Left forelimb (tissue), 1 donor: ENCODE measurements at regions not wholly inside any gene's neighbourhood (a gene's known extent, or its start where the extent isn't known, plus 50 kb on each side); places are given as distances from the start of the nearest gene placed in this dataset.

Experiments
- DNase-seq: peaks from one replicate; pipeline ENCODE4 v3.0.0-alpha.2; 2018; ENCODE audit warnings: low spot score

DNA sequence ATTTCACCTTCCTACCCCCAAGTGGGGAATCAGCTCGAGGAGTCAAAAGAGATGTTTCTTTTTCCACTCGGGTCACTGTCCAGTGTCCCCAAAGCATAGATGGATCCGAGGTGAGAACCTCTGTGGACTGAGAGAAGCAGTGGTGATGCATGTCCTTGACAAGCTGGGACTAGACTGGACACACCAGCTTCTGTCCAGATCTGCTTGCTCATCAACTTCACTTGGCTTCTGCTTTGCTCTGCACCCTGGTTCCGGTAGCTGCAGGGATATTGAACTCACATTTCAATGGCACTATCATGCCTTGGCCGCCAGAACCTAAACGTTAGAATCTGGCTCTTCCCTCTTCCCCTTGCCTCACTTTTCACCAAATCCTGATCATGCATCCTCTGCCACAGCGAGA lies 50.3 kb upstream of the CXCL12 start:
- no peak for DNase-seq

DNA sequence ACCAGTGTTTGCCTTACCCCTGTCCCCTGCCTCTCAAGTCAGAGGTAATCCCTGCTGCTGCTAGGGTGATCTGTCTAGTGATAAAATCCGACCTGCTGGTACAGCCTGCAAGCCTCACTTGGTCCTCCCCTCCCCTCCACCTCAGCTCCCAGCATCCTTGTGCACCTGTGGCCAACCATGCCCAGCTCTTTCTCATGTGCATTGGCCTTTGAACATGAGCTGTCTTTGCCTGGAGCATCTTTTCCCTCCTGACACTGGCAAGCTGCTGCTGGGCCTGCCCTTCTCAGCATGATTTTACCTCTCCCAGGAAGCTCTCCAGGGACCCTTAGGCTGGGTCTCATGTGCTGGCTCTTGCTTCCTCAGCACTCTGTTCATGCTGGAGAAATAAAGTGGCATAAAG lies 51.3 kb upstream of the CXCL12 start:
- no peak for DNase-seq

DNA sequence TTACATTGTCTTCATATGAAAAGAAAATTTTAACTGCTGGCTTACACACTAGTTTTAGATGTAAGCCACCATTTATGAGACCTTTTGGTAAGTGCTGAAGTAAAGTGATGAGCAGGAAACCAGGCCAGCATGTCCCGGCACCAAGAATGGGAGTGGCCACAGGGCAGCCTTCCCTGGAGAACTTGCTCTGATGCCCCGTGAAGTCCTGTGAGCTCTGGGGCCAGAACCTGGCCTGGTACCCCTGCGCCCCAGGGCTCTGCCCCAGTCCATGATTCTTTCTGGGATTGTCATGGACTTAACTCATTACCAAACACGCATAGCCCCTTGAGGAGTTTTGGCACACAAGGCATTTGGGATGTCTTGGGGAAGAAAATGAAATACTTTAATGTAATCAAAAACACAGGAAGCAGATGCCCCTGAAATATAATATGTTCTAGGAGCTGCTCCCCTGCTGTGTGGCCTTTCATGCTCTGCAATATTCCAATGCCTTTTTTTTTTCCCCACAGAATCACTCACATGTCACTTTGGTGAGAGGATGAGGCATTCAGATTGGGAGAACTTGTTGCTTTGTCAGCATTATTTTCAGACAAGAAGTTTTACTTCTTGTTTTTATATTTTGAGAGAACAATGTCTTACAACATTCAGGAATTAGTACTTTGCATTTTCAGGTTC lies 53.1 kb upstream of the CXCL12 start:
- peak; percentile 51 for DNase-seq

DNA sequence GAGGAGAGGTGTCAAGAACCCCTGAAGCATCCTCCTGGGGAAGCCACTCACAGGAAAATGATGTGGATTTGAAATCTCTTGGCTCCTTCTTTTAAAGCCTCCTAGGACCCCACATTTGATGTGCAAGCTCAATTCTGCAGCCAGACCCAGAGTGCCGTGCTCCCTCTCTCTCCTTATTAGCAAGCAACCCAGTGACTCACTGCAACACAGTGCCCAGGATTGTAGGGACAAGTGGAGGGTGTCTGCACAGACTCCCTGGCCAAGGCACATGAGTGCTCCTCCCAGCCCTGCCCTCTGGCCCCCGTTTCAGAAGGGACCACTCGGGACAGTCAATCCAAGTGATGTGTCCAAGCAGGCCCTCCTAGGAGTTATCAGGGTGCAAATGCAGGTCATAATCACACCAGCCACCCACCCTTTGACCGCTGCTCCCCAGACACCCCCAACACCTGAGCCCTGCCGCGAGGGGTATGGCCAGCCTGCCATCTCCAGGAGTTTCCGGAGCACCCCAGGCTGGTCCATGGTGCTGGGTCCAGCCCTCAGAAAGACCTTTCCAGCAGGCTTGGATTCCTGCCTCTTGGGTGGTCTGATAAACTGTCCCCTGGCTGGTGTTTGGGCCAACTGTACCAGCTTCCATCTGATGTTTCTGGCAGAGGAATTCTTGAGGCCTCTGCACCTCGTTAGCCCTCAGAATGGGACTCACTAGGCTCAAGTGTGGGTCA lies 54.5 kb upstream of the CXCL12 start:
- DNase-seq: peak; percentile 42

DNA sequence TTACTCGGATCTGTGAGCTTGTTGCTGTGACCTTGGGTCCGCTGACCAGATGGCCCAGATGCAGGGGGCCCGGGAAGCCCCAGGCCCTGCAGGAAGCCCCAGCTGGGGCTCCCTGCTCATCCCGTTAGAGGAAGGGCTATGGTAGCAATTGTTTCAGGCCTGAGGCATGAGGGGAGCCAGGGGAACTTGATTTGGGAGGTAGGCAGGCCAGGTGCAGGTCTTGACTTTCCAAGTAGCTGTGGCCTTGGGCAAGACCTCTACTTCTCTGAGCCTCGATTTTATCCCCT lies 55.0 kb upstream of the CXCL12 start:
- DNase-seq: no peak

DNA sequence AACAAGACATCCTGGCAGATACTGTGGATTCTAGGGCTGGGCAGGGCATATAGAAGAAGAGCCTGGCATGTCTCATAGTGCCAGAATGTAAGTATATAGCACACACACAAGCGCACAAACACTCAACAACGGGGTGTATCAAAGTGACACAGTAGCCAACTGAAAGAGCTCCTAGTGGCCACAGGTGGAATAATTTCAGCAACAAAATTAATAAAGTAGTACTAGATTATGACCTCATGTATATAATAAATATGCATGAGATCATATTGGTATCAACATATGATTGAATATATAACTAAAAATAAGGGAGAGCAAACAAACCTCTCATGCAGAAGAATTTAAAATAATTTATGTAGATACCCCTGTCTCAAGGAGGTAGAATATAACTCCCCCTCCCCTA lies 72.4 kb upstream of the CXCL12 start:
- no peak for DNase-seq

DNA sequence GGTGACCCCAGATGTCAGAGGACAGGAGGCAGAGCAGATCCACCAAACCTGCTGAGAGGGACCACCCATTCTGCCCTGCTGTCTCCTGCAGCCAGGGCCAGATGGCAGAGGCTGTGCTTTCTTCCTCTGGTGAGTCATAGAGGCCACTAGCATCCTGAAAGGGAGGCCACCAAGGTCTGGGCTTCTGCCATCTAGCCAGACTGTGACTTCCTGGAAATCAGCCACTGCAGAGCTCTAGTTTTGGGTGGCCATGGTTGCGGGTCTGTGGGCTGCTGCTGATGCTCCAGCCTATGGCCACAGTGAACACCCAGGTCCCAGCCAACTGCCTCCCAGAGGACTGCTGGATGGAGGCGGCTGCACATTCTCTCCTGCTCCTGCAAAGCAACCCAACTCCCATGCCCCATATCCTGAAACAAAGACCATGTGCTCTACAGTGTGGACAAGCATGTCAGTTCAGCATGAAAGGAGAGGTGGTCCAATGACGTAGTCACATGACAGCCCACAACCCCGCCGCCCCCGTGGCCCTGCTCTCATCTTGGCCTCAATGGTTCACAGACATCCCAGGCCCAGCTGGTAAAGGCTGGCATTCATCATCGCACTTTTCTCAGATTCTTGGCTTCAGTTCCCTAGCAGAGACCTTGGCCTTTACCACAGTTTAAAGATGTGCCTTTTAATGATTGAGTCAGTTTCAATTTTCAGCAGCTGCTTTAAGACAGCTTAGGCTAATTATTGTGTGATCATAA lies 73.9 kb upstream of the CXCL12 start:
- no peak for DNase-seq

DNA sequence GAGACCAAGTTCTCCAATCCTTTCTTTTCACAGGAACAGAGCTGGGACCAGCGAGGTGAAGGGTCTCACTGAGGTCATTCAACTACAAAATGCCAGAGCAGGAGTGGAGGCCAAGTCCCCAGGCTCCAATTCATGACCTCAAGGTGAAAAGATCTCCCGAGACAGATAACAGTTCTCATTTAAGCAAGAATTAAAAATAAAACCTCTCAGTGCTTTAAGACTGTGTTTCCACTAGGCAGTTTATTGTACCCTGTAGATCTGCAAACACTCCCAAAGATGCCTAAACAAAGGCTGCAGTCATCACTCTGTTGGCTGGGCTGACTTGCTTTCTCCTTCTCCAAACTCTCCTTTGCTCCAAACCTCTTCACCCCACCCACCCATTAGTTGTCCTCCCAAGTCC lies 74.8 kb upstream of the CXCL12 start:
- no peak for DNase-seq

DNA sequence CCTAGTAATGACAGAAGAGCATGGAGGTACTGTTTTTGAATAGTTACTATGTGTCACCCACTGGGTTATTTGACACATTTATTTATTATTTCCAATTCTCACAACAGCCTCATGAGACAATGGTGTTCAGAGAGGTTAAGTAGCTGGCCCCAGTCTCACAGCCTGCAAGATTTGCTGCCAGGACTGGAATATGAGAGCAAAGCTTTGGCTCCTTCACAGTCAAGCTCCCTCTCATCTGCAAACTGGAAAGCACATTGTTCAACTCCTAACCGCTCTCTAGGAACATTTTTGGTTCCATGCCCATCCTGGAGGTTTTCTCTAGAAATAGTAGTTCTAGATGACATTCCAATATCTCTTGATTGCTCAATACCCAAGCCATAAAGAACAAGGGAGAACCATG lies 75.5 kb upstream of the CXCL12 start:
- no peak for DNase-seq

DNA sequence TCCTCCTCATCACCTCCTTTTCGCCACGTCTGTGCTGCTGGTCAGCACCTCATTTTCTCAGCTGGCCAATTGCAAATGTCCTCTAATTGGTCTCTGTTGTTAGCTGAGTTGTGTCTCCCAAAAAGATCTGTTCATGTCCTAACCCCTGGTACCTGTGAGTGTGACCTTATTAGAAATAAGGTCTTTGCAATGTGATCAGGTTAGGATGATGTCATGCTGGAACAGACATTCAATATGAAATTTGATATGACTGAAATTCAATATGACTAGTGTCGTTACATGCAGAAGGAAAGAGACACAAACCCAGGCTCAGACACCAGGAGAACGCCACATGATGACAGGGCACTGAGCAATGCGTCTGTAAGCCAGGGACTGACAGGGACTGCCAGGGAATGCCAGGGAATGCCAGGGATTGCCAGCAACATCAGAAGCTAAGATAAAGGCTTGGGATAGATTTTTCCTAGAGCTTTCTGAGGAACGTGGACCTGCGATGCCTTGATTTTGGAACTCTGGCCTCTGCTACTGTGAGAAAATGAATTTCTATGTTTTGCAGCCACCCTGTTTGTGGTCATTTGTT lies 77.5 kb upstream of the CXCL12 start:
- no peak for DNase-seq

DNA sequence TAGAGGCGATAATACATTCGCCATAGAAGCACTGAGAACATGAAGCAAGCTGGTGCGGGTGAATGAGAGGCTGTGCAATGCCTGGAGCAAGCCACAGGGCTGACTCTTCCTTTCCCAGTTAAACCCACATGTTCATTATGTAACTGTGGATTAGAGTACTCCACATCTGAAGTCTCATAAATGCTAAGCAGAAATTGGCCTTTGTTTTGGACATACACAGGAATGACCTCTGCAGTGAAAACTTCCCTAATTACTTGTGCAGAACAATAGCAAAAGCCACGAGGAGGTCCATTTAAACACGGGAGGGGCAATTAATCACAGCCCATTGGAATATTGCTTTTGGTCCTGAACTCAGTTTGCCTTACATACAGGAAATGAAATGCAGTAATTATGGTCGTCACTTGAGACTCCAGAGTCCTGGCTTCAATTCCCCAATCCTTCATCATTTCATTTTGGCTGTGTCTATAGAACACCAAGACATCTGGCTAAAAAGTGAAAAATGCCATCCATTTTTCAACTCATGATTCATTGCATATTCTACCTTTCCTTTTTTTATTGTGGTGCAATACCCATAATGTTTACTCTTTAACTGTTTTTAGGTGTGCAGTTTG lies 78.7 kb upstream of the CXCL12 start:
- DNase-seq: no peak

DNA sequence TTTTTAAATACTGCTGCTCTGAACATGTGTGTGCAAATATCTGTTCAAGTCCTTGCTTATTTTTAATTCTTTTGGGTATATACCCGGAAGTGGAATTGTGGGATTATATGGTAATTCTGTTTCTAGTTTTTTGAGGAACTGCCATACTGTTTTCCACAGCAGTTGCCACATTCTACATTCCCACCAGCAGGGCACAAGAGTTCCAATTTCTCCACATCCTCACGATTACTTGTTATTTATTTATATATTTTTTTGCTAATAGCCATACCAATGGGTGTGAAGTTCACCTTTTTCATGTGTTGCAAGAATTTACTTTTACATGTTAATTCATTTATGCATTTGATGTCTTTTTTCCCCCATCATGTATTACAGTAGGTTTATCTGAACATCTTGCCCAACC lies 79.6 kb upstream of the CXCL12 start:
- no peak for DNase-seq

DNA sequence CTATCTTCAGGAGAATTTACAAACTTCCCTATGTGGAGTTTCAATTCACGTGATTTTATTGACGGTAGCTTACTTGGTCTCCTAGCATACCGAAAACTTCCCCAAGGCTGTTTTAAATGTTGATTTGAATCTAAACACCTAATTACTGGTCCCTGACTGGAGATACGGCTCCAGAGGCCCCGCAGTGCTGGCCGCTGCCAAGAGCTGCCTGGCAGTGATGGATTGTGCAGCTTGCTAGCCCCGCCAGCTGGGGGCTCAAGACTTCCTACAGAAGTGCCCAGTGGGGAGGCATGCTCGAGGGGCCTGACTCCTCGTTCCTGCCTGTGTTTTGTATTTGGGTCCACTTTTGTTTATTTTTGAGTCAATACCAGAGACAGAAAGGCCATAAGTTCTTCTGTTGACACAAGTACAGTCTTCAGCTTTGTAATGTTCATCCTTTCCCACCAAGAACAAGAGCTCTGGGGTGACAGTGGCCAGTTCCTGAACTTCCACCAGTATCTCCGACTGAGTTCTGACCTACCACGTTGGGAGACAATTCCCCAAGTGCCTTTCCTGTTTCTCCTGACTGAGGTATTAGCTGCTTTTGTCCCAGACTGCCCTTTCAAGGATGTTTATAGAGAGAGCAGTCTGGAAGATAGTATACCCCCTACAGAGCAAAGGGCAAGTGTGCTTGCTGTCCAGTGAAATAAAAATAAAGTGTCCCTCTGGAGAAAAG lies 80.7 kb upstream of the CXCL12 start:
- no peak for DNase-seq

DNA sequence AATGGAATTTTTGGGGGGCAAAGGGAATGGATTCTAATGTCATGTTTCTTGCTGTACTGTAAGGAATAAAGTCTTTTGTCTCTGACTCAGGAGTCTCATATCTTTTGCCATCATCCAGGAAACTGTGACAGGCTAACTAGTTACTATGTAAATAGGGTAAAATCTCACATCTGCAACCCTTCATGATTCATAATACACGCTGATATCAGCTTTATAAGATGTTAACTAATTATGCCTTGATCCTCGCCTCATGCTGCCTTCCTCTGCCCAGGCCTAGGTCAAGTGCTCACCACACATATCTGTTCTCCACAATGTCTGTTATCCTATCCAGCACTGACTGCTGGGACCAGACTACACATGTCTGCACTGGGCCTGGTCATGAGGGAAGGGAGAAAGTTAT lies 81.3 kb upstream of the CXCL12 start:
- DNase-seq: no peak

DNA sequence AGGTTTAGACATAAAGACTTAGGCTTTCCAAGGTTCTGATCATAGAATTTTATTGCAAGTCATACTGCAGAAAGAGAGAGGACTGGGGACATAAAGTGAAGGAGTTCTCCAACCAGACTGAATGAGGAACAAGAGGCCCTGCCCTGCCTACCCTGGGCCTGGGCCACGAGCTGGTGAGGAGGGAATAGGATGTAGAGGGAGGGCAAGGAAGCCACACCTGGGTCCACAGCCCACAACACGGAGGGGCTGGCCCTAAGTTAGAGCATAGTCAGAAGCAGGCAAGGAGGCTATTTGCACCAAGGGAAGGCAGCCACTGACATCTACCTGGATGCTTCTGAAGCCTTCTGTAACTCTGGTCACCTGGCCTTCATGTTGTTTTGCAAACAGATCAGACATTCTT lies 82.2 kb upstream of the CXCL12 start:
- DNase-seq: no peak

DNA sequence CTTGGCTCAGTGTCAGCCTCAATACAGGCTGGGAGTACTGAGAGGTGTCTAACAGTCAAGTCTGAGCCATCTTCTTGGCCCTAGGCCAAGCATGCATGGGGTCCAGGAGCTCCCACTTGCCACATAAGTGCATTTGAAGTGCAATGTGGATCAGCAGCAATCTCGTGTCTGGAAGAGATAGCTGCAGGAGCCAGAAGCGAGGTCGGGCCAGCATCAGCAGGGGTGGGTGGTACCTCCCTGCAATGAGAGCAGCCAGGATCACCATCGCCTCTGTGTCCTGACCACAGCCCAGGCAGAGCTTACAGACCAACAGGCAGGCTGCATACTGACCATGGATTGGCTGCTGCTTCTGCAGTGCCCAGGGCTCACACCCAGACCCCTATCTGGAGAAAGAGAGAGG lies 83.0 kb upstream of the CXCL12 start:
- DNase-seq: no peak

DNA sequence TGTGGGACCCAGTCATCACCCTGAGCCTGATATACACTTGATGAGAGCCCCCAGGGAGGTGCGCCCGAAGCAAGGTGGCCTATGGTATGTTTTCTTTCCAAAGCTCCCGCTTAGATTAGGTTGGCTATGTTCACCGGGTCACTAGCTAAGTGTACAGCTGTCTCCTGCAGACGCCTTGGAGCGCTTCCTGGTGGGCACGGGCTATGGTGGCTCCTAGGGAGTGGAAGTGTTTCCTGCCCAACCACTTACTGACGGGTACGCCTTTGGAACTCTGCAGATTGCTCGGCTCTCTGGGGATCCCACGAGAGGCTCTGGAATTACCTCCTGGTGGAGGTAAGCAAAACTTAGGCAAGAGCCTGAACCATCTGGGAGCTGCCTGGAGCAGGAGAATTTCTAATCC lies 83.6 kb upstream of the CXCL12 start:
- DNase-seq: no peak

DNA sequence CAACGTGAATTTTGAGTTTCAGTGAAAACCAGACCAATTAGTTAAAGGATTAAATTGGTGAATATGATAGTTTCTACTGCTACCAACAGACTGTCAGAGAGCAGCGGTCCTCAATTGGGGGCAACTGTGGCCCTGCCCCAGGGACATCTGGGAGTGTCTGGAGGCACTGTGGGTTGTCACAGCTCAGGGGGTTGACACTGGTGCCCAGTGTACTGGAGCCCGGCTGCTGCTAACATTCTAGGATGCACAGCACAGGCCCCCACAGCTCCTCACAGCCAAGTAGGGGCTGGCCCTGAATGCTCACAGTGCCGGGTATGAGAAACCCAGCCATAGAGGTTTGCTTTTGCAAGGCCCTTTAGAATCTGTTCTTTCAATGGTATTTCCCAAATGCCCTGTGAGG lies 84.1 kb upstream of the CXCL12 start:
- no peak for DNase-seq

DNA sequence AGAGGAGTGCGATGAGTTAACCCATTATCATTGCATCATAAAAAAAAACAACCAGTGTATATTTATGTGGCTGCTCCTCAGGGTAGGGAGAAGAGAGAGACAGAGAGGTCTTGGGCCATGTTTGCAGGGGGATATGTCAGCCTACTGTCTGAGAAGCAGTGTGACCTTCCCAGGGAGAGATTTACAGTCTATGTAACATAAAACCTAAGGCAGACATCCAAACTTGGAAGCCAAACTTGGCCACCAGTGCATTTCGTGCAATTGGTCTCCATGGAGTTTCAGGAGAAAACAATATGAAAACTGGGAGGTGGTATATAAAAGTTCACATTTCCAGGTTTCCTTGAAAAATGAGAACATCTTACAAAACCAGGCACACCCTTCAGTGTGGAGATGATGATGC lies 85.9 kb upstream of the CXCL12 start:
- DNase-seq: no peak

DNA sequence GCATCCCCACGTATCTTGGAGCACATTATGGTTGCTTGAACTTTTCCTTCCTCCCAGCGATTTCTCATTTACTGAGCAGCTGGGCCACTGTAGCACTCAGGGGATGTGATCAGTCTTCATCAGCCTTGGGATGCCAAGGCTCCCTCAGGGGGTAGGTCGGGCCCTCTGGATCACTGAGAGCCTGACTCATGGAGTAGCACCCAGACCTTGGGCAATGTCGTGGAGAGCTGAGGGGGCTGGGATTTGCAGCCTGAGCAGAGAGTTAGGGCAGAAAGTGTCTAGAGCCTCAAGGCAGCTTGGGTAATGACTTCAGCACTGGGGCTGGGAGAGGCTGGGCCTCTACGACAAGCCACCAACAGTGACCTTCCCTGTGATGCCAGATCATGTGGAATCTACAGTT lies 86.5 kb upstream of the CXCL12 start:
- DNase-seq: no peak

DNA sequence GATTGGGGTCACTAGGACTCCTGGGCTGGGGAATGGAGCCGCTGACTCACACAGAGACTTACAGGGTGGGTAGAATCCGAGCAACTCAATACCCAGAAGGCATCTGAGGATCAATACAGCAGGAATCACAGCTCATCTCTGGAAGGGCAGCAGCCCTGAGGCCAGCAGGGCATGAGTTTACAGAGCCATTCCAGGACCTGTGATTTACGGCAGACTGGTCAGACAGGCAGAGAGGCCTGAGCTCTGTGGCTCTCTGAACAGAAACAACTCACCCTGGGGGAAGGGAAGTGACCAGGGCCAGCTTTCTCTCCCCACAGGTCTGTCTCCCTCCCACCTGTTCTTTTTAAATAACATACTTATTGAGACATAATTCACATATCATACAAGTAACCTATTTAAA lies 88.2 kb upstream of the CXCL12 start:
- DNase-seq: no peak

DNA sequence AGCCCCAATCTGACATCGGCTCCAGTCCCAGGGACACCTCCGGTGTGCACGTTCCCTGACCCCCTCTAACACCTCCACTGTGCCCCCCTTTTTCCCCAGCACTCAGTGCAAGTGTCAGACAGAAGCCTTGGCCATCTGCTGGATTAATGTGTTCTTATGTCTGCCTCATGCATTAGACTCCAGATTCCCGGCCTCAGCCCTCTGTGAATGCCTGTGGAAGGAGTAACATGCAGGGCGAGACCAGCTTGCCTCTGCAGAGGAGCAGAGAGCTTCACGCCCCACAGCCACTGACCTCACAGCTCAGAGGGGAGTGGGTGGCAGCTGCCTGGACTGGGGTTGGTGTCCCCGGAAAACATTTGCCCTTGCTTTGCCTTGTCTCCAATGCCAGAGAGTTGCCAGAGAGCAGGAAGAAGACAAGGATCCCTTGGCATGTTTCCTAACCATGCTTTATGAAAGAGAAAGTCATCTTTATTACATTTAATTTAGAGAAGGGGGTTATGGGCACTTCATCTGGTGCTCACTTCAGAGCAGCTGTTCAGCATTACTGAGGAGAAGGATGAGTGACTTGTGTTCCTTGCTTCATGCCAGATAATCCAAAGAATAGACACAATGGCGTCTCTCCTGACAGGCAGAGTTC lies 91.6 kb upstream of the CXCL12 start:
- DNase-seq: no peak
